CD4-positive, alpha-beta T cell treated with Interleukin-6 for 4 hours (primary cell): ENCODE measurements at regions not wholly inside any gene's neighbourhood (a gene's known extent, or its start where the extent isn't known, plus 50 kb on each side); places are given as distances from the start of the nearest gene placed in this dataset.
"Not testable (repeated sequence)": the region's sequence is repeated elsewhere in the genome, so short reads cannot be mapped to it uniquely, and the experiment has no call there.

ENCODE experiments used
- DNase-seq: peaks from one replicate; pipeline ENCODE4 v3.0.0-alpha.2; 2020; ENCODE audit warnings: mixed read lengths

DNA sequence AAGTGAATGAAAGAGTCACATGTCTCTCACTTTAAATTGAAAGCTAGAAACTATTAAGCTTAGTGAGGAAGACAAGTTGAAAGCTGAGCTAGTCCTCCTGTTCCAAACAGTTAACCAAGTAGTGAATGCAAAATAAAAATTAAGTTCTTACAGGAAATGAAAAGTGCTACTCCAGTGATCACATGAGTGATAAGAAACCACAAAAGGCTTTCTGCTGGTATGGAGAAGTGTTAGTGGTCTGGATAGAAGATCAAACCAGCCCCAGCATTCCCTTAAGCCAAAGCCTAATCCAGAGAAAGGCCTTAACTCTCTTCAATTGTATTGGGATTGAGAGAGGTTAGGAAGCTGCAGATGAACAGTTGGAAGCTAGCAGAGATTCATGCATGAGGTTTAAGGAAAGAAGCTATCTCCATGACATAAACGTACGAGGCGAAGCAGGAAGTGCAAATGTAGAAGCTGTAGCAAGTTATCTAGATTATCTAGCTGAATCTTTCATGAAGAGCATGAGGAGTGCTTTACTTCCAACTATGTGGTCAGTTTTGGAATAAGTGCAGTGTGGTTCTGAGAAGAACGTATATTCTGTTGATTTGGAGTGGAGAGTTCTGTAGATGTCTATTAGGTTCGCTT is 261.6 kb downstream of the MDFIC start:
- DNase-seq, result no peak

DNA sequence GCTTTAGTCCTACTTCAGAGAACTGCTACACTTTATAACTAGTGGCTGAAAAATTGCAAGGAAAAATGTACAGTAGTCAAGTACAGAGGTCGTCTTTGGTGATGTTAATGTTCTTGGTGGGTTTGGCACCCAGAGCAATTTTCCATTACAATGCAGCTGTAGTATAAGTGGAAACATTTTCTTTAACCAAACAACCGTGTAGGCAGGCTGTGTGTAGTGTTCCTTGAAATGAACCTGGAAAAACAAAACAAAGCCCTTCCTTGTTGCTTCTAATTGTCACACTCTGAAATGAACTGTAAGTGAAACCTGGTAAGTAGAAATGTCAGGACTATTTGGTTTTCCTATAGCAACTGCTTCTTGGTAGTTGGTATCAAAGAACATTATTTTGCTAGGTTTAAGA is 256.9 kb downstream of the MDFIC start:
- DNase-seq, result no peak

DNA sequence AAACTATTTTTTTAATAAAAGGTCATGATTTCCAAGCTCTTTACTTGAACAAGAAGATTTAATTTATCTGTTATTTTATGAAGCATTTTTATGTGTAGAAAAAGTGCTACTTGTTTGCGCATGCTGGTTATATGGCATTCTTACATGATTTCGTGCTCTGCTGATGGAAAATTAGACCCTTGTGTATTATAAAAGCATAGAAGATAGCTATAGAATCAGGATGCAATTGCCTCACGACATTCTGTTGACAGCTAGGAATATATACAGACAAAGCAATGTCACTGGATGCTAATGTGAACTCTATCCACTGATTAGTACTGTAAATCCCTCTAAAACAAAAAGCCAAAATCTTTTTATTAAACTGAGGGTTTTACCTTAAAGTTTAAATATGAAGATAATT is 255.9 kb downstream of the MDFIC start:
- no peak for DNase-seq

DNA sequence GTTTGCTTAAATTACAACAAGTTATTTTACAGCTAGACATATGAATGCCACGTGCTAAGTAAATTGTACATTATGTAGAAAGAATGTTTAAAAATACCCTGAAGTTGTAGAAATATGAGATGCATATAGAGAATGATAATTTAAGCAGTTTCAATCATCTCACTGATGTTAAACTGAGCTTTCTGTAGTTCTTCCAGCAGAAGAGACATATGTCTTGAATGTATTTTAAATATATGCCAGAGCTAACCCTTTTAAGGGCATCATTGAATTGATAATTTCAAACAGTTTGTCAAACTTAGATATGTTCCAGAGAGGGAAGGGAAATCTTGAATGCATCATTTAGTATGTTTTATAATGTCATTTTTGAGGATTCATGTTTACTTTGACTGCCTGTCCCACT is 255.2 kb downstream of the MDFIC start:
- no peak for DNase-seq

DNA sequence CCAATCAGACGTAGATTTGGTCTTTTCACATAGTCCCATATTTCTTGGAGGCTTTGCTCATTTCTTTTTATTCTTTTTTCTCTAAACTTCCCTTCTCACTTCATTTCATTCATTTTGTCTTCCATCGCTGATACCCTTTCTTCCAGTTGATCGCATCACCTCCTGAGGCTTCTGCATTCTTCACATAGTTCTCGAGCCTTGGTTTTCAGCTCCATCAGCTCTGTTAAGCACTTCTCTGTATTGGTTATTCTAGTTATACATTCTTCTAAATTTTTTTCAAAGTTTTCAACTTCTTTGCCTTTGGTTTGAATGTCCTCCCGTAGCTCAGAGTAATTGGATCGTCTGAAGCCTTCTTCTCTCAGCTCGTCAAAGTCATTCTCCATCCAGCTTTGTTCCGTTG is 250.5 kb downstream of the MDFIC start:
- DNase-seq, result not testable (repeated sequence)

DNA sequence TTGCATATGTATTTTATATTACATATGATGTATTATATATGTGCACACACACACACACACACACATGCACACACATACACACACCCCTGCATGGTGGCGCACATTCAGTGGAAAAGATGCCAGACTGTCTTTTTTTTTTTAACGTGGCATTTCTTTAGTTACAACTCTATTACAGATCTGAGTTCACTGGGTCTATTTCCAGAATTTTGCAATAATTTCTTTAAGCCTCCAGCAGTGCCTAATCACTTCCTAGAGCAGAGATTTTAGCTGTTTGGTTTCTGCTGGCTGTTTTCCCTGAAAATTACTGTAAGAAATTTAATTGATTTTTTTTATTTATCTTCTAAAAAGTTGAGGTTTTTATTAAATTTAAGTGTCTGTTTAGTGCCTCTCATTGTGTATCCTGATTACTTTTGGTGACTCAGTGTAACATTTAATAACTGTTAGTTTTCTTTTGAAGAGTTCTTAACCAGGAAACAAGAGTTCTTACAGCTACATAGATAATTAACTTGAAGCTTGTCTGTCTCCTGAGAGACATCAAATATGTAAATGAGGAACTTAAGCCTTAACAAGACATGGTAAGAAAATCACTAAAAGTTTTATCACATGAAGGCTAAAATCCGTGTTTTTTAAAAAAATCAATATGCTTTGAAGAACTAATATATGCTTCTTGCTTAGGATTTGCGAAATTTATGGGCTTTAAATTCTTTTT is 232.0 kb downstream of the MDFIC start:
- no peak for DNase-seq

DNA sequence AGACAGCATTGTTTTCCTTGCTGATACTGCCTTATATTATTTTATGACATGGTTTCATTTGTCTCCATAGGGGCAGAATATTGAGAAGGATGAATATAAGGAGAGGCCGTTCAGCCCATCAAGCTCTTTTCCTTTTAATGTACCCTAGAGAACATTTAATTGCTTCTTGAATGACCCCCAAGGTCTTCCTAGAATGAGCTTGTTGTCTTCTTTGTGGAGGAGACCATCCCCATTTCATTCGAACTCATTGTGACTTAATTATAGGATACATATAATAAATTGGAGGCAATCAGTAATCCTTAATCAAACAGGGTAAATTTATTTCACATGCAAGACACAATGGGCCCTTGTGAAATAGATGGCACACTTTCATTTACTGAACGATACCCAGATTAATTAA is 231.3 kb downstream of the MDFIC start:
- DNase-seq, result no peak

DNA sequence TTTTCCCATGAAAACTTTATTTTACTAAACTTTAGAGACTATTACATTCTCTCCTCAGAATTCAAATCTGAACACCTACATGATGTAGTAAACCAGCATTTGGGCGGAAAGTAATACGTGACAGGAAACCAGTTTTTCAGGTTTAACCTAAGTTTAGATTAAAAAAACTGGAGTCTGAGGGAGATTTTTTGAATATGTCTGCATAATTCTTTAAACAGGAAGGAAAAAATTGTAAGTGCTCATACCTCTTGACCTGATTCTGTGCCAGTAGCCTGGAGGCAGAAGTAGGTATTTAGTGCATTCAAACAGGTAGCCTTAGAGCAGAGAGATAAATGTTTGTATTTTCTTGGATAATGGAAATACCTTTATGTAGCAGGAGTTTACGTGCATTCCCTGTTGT is 224.3 kb downstream of the MDFIC start:
- DNase-seq, result no peak

DNA sequence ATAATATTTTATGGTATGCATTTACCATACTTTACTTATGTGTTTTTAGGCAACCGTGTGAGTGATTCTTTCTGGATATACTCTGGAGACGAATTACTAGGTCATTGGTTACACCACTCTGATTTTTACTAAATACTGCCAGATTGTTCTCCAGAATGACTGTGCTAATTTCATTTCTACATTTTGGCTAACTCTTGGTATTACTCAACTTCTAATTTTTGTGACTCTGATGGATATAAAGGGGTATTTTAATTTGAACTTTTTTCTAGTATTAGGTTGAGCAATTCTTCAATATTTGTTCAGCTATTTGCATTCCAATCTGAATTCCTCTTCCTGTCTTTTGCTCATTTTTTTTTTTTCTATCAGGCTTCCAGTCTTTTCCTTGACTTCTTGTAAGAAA is 223.6 kb downstream of the MDFIC start:
- no peak for DNase-seq

DNA sequence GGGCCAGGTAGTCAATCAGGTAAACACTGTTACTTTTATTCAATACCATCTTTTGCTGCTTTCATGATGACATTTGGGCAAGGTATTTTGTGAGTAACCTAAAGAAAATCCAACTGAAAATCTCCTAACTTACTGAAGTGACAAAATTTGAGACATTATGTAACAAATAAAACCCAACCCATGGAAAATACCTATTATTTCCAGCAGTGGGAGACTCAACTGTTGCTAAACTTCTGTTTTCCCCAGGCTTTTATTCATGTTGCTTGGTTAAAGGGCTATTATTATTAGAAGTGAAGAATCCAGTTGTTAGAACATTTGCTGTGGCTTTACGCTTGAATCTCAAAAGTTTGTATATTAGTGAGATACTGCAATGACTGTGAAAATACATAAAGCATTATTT is 215.9 kb downstream of the MDFIC start:
- DNase-seq, result no peak

DNA sequence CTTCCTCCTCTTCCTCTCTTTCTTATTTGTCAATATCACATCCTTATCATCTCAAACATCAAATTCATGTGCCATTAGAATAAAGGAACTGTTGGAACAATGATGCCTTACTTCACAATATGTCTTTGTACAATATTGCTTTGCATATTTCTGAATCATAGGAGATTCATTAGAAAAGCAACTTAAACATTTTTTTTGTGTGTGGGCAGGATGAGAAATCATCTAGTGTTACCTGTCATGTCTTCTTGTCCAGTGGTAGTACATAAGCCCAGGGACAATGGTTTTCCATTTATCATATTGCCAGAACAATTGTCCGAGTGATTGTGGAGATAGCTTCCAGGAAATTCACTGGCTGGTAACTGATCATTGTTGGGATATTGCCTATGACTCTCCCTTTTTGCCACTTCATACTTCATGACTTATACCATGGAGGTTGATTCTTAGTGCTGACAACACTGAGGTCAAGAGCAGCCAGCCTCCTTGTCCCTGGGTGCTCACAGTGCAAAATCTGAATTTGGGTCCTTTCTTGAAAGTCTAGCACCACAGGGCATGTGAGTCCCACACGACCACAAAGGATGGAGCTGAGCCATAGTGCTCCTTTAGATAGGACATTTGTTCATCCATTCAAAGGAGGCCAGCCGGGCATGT is 215.0 kb downstream of the MDFIC start:
- no peak for DNase-seq

DNA sequence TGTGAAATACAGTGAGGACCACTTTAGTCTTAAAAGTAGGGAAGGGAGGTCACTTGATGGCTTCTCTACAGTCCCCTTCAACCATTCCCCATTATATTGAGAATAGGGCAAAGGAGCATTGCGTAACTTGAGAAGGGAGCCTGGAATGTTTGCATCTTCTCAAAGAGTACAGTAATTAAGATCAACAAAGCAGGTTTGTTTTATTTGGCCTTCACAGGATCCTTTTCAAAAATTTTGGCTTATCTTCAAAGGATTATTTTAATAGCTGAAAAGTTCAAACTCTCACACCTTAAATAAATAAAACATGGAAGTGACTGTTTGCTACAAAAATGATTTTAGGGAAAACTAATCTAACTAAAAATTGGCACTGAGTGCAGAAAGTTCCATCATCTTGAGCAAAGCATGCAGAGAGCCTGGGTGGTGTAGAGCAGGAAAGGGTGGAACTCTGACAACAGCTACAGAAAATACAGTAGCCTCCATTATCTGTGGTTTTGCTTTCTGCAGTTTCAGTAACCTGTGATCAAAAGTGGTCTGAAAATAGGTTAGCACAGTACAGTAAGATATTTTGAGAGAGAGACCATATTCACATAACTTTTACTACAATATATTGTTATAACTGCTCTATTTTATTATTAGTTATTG is 214.0 kb downstream of the MDFIC start:
- no peak for DNase-seq

DNA sequence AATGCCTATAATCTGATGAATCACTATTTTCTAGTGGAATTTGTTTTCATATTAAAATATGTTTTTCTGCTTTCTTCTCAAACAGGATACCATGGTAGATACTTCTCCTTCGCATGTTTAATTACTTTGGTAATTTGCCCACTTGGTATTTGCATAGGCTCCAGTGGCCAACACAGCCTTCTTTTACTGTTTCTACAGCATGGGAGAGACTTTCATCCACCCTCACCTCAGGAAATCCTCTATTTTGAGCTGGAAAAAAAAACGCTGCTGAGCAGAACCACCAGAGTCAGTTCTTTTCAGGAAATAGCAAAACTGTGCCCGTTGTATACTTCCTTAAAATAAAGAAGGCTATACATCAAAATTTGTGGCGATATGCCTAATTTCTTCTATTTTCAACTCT is 213.3 kb downstream of the MDFIC start:
- no peak for DNase-seq

DNA sequence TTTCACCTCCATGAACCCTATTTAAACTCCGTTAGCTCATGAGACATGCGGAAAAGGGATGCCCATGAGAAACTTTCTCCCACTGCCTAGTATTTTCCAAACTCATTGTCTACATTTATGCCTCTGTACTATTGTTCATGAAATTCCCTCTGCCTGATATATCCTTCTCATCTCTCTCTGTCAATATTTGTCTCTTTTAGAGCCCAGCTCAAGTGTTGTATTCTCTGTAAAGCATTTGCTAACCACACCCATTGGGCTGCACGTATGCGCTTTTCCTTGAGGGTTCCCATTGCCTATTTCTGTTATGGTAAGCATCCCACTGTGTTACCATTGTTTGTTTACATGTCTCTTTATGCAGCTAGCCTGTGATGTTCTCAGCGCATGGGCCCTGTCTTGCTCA is 211.4 kb downstream of the MDFIC start:
- DNase-seq, result no peak

DNA sequence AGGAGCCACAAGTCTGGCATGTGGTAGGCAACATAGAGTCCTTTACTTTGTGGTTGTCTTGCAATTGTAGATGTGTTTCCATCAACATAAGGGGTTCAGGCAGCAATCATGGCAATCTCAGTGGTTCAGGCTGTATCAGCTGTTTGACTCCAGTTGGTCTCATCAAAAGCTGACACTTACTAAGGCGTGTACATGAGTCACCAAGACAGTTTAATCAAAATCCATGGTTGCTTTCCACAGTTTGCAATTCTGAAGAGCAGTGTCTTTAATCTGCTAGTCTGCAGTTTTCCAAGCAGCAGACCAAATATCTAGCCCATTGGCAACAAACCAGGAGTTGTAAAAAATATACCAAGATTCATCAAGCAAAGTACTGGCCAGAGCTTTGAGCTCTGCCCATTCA is 210.2 kb downstream of the MDFIC start:
- no peak for DNase-seq

DNA sequence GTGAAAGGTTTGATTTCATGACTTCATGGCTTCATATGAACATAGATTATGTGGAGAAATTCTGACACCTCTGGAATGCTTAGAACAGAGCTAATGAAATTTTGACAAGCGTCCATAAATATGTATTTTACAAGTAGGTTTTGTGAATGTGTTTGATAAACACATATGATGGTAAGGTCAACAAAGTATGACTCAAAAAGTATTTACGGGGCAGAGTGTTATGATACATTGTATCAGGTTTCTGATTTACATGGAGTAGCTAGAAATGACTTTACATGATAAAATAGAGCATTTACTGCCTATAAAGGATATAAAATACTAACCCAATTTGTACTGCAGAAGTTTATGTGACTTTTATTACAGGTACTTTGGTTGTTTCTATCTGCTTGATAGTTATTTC is 206.3 kb downstream of the MDFIC start:
- DNase-seq, result no peak

DNA sequence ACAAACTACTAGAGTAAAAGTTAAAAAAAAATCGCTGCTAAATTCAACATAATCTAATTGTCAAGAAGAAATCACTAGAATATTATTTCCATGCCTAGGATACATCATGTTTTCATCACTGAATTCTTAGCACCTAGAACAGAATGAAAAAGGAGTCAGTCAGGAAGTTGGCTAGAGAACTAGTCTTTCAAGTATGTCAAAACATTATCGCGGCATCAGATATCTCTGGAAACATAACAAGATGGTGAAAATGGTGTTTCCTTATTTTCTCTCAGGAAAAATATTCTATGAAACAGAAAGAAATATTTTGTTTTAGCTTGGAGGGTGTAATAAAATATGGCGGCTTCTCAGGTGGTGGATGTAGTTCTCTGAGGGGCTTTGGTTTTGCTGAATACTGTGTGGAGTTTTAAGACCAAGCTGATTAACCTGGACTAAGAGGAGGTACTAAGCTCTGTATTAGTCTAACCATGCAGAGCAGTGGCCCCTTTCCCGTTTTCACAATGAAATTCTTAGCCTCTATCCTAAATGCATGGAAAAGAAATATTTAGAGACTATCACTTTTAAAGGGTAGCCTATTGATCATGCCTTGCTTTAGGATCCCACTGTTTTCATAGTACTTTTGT is 205.6 kb downstream of the MDFIC start:
- DNase-seq, result no peak

DNA sequence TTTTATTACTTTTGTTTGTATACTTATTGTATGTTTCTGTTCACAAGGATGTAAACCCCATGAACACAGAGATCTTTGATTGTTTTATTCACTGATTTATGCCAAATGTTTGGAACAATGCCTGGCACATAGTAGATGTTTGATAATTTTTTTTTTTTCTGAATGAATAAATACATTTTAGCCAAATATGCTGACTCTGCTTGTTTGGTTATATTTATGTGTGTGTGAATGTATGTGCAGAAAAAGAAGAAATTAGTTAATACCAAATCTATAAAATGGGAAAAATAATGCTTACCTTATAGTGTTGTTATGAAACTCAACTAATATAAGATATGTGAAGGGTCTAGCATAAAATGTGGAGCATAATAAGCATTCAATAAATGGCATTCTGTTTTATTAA is 203.9 kb downstream of the MDFIC start:
- no peak for DNase-seq

DNA sequence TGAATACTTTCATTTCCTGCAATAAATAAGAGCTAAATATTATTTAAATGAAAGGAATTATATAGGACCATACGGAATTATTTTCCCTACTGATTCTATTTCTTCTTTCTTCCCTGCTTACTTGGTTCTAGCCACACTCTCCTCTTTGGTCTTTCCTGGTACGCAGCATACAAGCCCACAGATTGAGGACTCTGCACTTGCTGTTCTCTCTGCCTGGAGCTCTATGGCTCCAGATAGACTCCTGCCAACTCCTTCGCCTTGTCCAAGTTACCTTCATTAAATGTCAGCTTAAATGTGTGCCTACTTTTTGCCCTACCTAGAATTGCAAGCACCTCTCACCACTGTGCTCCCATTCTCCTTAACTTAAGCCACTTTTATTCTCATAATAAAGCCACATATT is 203.4 kb downstream of the MDFIC start:
- DNase-seq, result no peak

DNA sequence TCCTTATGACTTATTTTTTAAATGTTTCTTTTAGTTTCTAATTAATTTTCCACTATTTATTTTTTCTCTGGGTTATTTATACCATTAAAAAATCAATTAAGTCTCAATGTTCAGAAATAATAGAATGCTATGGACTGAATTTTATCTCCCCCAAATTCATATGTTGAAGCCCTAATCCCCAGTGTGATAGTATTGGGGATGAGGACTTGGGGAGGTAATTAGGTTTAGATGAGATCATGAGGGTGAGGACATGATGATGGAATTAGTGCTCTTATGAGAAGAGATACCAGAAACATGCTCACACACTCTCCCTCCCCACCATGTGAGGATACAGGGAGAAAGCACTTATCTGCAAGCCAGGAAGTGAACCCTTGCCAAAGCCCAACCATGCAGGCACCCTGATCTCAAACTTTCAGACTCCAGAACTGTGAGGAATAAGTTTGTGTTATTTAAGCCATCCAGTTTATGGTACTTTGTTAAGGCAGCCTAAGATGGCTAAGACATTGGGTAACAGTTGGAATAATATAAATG is 202.6 kb downstream of the MDFIC start:
- no peak for DNase-seq

DNA sequence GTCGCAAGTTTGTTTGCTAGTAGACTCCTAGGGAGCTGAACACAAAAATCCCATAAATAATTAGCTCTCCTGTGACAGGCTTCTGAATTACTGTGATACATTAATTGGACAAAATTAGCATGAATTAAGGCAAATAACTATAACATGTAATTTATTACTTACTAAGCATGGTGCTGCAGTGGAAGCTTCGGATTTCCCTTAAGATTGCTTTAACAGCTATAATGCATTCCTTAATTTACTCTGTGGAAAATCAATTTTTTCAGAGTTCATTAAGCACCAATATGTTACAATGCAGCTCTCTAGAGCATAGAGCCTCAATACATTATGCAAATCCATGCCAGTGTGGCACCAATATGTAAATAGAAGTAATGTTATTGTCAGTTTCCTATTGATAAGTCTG is 201.5 kb downstream of the MDFIC start:
- no peak for DNase-seq

DNA sequence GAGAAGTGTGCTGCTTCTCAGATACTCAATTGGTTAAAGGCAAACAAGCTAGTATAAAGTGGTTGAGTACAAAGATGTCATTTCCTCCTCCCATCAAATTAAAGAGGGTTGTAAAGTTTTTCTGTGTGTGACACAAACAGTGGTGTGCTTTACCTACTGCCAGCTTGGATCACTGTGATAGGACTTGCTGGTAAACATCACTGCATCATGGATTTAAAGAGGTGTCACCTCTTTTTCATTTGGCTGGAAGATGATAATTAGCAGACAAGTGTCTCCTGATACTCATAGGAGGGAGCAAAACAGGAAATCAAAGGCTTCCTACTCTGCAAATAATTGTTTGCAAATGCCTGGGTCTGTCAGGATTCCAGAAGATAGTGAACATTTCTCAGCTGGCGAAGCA is 200.5 kb downstream of the MDFIC start:
- DNase-seq, result no peak

DNA sequence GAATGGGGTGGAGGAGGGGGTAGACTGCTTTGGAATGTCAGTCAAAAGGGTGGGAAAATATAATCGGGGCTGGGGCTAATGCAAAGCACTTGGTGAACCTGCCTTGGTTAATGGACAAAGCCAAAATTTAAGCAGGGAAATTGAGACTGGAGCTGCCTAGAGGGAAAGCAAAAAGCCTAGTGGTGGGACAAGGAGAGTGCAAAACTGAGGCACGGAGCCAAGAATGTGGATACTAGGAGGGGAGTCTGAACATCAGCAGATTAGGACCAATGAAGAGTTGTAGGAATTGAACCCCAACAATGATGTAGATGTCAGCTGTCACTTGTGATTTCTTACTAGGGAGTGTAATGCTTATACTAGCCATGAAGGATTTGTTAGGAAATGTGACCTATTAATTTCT is 195.9 kb downstream of the MDFIC start:
- no peak for DNase-seq
